NCI-H1092 (cell line): ENCODE measurements at regions not wholly inside any gene's neighbourhood (a gene's known extent, or its start where the extent isn't known, plus 50 kb on each side); places are given as distances from the start of the nearest gene placed in this dataset.
"Not testable (repeated sequence)": the region's sequence is repeated elsewhere in the genome, so short reads cannot be mapped to it uniquely, and the experiment has no call there.

Experiments
- DNase-seq: peaks from one replicate; lab custom pipeline; 2025; lab: John Stamatoyannopoulos, UW

DNA sequence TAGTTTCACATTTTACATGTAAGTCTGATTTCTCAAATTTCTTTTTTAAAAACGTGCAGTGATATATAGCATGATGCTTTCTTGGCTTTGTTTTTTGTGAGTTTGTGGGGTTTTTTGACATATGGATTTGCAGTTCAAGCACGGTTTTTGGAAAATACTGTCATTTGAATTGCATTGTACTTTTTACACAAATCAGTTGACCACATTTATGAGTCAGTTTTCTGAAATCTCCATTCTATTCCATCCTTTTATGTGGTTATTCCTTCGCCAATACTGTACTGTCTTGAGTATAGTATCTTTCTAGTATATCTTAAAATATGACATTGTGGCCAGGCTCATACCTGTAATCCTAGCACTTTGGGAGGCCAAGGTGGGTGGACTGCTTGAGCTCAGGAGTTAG lies 890.0 kb upstream of the CITED2 start:
- DNase-seq = no peak

DNA sequence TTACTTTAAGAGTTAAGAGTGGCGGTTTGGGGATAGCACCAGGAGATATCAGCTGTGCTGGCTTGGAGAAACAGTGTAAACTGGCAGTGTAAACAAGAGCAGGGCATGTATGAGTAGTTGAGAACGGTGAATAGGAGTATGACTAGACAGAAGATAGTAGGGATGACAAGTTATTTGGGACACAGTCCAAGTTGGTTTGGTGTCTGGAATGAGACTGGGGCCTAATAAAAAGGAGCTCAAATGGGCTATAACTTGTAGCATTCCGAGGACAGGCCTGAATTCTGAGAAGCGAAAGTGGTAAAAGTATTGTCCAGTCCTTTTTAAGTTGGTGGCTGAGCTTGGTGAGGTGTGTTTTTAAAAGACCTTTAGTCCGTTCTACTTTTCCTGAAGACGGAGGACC lies 883.9 kb upstream of the CITED2 start:
- not testable (repeated sequence) for DNase-seq

DNA sequence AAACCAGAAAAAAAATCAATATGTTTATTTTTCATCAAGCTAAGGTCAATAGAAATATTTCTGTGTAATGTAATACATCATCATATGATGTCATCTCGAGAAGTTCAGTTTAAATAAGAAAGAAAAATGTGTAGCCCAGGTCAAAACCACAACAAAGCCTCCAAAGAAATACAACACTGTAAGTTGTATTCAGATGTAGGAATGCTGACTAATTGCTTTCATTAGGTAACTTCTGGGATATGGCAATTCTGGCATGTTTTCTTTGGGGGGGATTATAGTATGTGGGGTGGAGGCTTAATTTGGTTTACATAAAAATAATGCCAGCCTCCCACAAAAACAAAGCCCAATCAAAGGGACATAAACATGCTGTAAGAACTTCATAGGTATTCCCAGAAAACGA lies 881.8 kb upstream of the CITED2 start:
- DNase-seq = no peak

DNA sequence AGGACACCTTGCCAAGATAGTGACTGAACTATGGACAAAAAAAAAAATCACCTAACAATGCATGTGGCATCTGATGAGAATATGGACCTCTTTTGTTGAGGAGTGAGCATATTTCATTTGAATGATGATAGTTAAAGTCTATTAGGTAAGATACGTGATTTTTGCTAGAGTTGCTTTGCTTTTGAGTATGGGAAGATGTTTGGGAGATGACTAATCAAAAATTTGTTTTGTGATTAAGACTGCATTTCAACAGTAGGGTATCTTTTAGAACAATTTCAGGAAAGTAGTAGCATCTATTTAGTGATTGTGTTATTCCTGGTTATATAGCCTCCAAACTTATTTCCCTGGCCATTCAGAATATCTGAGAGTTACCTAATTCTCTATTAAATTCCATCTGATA lies 878.6 kb upstream of the CITED2 start:
- no peak for DNase-seq

DNA sequence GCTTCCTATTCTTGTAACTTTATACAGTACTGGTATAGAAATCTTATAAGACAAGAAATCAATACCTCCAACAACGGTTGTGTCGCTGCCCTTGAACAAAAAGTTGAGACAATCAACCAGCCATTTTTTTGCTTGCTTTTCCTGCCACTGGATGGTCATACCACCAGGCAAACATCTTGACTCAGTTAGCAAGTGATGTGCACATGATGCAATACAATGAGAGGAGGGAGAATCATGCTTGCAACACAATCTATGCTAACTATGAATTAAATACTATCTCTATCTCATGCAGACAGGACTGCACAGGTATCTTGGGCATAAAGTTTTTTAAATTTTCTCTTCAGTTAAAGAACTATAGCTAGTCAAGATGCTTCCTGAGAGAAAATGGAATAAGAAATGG lies 877.7 kb upstream of the CITED2 start:
- DNase-seq = no peak

DNA sequence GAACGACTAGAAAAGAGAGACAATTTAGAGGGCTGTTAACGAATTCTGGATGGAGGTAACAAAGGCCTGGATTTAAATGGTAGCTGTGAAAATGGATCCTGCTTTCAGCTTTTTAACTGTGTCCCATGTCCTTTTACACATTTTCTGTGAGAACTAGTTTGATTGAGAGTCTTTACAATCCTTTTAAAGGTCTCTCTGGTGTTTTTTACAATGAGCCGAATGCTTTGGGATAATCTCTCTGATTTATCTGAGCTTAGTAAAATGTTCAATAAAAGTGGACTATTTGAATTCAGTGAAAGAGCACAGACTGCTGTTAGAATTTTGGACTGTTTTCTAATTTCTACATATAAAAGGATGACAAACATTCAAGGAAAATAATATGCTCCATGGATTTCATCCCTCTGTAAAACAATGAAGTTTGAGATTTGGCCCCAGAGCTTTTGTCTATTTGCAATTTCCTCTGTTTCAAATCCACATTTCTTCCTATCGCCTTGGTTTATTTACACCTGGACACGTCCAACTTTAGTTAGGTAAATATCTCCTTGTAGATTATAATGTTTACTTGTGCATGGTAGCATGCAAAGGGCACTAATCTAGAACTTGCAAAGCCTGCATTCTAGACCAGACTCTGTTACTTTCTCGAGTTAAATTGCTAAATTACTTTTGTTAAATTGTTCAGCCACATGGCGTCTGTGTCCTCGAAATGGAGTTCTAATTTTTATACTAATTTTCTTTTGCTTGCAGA lies 871.0 kb upstream of the CITED2 start:
- DNase-seq = no peak

DNA sequence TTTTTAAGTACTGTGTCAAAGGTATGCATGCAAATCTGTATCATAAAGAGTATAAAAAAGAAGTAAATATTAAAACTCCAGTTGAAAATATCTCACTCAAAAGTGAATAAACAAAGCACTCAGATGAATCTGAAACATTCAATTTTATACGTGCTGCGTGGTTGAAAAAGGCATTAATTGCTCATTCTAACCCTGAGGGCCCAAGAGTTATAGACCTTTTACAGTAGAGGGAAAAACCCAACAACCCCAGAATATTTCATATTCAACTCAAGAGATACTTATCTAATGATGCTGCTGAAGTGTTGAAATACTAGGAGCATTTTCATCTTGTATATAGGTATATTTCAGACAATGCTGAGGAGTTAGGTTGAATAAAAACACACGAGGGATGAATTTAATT lies 862.8 kb upstream of the CITED2 start:
- no peak for DNase-seq

DNA sequence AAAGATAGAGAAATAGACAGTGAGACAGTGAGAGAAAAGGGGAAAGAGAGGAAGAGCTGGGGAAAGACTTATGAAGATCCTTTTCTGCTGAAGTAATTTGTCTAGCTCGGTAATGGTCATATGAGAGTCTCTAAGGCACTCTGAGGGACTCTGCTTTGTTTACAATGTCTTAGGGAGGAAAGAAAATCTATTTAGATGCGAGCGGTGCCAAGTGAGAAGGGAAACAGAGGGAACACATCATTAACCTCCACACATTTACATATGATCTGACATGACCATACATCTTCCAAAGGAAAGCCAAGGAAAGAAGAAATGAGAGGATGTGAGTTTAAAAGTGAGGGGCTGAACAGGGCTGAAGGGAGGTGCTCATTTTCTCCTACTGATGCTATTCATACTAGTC lies 862.3 kb upstream of the CITED2 start:
- no peak for DNase-seq

DNA sequence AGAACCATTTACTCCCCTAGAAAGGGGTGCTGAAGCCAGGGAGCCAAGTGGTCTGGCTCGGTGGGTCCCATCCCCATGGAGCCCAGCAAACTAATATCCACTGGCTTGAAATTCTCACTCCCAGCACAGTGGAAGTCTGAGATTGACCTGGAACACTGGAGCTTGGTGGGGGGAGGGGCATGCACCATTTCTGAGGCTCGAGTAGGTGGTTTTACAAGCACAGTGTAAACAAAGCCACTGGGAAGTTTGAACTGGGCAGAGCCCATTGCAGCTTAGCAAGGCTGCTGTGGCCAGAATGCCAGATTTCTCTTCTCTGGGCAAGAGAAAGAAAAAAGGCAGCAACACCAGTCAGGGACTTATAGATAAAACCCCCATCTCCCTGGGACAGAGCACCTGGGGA lies 855.8 kb upstream of the CITED2 start:
- no peak for DNase-seq

DNA sequence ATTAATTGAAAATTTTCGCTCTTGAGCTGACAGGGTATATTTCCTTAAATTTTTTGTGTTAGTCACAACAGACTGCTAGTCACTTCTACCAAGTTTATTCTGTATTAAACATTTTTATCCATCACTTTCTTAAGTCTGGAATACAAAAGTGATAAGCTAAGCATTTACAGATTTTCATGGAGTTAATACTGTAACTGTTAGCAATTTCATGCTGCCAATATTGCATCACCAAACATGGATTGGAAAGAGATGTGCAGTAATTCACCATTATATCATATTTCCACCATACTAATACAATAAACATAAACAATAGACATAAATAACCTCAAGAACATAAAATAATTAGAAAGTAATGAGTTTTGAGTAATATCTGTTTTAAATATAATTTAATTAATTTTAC lies 854.0 kb upstream of the CITED2 start:
- DNase-seq = no peak

DNA sequence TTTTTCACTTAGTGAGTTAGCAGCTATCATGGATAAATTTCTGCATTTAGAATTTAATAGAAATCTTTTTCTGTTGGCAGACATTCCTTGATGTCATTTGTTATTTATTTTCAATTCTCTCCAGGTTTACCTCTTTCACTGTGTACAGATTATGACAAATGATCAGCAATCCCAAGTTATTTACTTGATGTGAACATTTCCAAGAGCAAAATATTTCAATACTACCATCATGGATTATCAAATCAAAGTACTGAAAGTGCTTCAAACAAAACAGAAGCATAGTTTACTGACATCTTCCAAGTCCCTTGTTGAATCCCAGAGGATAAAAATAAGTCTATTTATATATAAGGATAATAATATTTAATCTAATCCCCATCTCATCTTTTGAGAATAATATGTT lies 852.2 kb upstream of the CITED2 start:
- DNase-seq = no peak

DNA sequence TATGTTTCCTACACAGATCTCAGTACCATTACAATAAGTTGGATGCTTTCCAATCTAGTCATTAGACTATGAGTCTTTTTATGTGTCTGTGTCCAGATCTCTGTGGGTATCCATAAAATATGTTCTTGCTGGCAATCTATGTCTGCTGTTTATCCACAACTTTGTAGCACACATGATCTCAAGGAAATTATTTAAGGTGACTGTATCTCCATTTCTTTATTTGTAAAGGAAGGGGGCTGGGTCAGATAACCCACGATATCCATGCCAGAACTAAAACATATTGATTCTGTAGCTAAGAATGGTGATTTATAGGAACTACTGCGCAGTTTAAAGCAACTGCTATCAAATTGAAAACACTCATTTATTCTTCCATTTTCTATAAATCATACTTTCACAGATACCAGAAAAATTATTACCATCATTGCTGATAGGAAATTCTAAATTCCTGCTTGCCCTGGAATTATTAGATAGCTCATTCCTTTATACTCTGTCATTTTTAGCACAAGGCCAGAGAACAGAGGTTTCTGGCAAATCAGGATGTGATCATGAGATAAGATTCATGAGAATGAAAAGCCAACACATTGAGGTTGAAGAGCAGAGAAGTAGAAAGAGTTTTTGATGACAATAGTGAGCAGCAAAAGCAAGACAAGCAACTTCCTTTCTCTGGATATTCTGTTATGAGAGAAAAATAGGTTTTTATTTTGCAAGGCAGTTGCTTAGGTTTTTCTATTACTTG lies 851.4 kb upstream of the CITED2 start:
- no peak for DNase-seq

DNA sequence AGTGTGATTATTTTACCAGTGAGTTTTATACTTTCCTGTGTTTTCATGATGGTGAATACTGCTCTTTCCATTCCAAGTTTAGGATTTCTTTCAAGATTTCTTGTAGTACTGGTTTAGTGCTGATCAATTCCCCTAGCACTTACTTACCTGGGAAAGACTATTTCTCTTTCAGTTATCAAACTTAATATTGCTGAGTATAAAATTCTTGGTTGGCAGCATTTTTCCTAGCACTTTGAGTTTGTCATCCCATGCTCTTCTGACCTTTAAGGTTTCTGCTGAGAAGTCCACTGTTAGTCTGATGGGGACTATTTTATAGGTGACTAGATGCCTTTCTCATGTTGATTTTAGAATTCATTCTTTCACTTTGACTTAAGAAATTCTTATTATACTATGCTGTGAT lies 842.8 kb upstream of the CITED2 start:
- DNase-seq = no peak

DNA sequence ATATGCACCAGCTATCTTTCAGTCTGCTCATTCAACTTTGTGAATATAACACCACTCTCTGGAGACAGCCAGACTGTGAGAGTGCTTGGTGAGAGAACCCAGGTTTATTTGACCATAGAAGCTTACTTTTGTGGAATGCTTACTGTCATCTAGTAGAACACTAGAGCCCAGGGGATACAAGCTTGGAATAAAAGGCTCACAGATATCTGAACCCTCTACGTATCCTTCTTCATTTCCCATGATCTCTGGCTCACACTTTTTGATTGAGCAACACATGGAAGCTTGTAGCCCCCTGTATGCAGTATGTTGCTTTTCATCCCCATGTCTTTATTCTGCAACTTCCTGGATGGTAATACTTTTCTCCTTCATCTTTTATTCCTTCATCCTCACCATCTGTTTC lies 835.3 kb upstream of the CITED2 start:
- no peak for DNase-seq

DNA sequence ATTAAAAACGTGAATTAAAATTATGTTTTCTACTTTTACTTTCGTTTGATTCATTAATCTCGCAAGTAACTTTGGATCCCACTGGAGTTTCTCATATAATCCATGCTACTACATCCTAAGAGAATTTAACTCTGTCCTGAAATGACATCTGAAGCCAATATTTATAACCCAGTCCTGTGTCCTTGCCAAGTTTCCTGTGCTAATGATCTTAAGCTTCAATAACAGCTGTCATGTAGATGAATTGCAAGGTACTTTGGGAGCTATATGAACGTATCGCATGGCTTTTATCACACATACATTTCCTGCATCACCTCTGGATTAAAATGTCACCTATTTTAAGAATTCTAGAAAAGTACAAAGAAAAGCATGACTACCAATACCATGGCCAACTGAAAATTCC lies 833.8 kb upstream of the CITED2 start:
- peak; percentile 11 for DNase-seq

DNA sequence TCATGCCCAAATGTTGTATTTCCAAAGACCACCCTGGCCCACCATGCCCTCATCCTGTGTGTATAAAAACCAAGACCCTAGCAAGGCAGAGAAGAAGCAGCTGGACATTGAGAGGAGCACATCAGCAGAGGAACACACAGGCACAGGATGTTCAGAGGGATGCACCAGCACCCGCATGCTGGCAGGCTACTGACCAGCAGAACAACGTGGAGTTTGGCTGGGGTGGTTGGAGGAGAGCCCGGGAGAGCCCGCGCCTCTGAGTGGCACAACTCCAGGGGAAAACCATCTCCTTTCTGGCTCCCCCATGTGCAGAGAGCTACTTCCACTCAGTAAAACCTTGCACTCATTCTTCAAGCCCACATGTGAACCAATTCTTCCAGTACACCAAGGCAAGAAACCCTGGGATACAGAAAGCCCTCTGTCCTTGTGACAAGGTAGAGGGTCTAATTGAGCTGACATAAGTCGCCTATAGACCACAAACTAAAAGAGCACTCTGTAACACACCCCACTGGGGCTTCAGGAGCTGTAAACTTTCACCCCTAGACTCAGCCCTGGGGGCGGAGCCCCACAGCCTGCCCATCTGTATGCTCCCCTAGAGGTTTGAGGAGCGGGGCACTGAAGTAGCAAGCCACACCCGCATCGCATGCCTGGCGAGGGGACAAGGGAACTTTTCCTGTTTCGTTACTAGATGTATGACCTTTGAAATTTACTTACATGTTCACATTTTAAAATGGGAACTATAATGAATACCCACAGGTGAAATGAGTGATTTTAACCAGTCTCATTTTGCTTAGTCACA lies 831.5 kb upstream of the CITED2 start:
- DNase-seq = no peak

DNA sequence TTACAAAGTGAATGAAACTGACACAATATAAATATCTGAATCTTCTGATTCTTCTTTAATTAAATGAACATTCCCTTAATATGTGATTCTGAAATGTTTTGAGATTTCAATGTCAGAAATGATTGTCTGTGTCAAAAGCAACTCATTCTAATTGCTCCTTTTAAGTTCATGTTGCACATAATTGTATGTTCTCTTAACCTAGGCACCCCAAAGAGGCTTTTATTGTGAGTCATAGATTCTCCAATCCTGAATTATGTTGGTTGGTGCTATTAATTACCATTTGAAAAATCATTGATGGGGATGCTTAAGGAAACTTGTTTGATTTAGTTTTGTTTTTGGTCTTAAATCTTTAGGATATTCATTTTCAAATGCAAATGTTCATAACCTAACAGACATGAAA lies 829.7 kb upstream of the CITED2 start:
- DNase-seq = no peak

DNA sequence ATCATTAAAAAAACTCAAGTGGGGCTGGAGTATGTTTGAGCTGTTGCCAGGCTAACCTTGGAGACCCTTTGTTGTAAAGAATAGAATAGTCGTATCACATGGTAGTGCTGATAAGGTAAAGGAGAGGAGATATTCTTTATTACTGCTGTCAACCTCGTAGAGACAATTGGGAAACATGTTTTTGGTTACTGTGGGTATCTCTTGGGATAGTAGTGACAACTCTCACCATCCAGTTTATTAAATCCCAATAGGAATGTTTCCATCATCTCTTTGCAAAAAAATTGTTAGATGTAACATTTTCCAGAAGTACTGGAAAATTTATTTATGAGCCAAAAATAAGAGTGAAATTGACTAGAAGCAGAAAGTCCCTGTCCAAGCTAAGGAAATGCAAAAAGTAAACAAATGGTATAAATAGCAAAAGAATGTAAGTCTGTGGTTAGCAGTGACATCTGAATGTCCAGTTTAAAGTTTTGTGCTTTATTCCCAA lies 829.3 kb upstream of the CITED2 start:
- peak; percentile 29 for DNase-seq

DNA sequence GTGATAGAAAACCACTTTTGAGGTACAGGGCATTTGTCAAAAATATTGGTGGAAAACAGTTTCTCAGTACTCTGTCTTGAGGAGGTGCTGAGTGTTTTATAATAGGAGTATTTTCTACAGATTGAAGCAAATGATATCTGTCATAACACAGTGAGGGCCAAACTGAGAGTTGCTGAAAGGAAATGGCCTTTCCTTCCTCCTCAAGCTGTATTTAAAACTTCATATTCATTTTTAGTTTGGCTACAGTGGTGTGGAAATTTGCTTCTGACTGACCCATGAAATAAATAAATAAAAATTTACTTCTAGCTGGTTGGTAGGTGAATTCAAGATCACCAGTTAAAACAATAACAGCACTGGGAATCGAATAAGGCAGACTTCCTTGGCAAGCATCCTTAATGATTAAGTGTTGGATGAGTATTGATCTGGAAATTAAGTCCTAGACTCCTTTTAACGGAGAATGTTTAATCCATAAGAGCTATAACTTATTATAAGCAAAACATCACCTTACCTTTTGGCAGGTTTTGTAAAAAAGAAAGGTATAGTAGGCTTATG lies 828.6 kb upstream of the CITED2 start:
- DNase-seq = no peak

DNA sequence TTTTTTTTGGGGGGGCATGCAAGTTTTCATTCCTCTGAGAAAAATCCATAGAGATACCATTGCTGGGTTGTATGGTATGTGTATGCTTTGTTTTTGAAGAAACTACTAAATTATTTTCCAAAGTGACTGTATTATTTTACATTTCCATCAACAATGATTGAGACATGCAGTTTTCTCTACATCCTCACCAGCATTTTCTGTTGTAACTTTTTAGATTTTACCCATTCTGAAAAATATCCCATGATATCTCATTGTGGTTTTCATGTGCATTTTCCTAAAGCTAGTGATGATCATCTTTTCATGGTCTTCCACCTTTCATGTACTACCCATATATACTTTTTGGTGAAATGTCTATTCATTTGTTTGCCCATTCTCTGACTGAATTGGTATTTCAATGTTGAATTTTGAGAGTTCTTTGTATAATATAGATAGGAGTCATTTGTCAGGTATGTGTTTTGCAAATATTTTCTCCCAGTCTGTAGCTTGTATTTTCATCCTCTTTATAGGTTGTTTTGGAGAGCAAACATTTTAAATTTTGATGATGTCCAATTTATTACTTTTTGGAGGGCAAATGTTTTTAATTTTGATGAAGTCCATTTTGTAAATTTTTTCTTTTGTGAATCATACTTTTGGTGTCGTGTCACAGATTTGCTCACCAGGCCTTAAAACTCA lies 827.5 kb upstream of the CITED2 start:
- DNase-seq = no peak

DNA sequence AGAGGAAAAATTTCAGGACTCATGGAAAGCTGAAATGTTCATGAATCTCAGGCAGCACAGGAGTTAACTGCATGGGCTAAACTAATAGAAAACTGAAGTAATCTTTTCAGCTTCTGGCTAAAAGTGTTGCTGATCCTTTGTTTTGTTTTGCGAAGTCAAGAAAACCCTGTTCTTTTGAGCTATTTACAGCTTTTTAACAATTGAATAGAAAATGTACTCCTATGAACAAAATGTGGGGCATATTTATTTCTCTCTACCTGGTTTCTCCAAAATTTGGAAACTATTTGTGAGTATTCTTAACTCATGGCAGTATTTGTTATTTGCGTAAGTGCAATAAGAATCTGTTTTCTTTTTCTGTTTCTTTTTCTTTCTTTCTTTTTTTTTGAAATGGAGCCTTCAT lies 818.8 kb upstream of the CITED2 start:
- DNase-seq = no peak

DNA sequence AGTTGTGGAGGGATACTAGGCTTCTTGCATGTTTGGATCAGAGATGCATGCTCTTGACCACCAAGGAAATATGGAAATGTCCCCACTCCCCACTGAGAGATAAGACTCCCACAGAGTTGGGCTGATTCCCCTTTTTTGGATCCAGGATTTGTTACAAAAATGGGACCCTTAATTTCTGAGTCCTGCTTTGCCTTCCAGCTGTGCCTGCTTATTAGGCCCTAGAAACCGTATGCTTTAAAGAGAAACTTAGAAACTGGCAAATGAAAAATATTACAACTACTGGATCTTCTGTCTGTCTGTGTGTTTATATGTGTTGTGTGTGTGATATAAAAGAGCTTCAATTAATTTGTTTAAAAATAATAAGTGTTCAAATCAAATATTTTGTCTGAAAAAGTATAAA lies 817.6 kb upstream of the CITED2 start:
- no peak for DNase-seq
